IMR-90 (cell line): ENCODE measurements at regions not wholly inside any gene's neighbourhood (a gene's known extent, or its start where the extent isn't known, plus 50 kb on each side); places are given as distances from the start of the nearest gene placed in this dataset.

Experiments used
- ATAC-seq: fragments of 200-7000 bp; cut with Tn5 transposase; 2 replicates; pipeline ENCODE4 v1.9.1; 2020; ENCODE audit warnings: low read depth, mild to moderate bottlenecking, moderate library complexity
- BruUV-seq: library from RNA; stranded (reverse); fragments of 400-500 nt; replicated peaks from 2 replicates; lab custom pipeline; 2021; lab: Mats Ljungman, UMichigan
- CTCF ChIA-PET: fragments of 300-600 bp; formaldehyde crosslinking; extraction: SDS; loops from one replicate; lab custom pipeline; 2021; ENCODE audit warnings: antibody characterized with exemption; lab: Yijun Ruan, JAX
- POLR2A ChIA-PET: fragments of 300-600 bp; sonication (Branson Sonifier 250); formaldehyde crosslinking; loops from one replicate; lab custom pipeline; 2022; ENCODE audit warnings: antibody characterized with exemption; ENCODE audit not compliant: unreplicated experiment; lab: Charles Lee
- DNase-seq: peaks from one replicate; pipeline ENCODE4 v3.0.0; 2013
- H2AFZ ChIP-seq: replicated peaks from 2 replicates; pipeline ENCODE3; 2013; ENCODE audit warnings: low read length, mild to moderate bottlenecking; ENCODE audit not compliant: poor library complexity
- H2AK5ac ChIP-seq: 2 replicates; pipeline ENCODE4 v1.6.1; 2013; ENCODE audit warnings: low read depth, low read length, inconsistent platforms
- H2AK9ac ChIP-seq: replicated peaks from 2 replicates; pipeline ENCODE3; 2013; ENCODE audit warnings: mild to moderate bottlenecking, low read depth, low read length, moderate library complexity; ENCODE audit not compliant: poor library complexity
- H2BK120ac ChIP-seq: 2 replicates; pipeline ENCODE4 v1.6.1; 2013; ENCODE audit warnings: low read depth, low read length, inconsistent platforms
- H2BK15ac ChIP-seq: 3 replicates; pipeline ENCODE4 v1.6.1; 2013; ENCODE audit warnings: low read depth, low read length, inconsistent platforms
- H2BK20ac ChIP-seq: 2 replicates; pipeline ENCODE4 v1.6.1; 2013; ENCODE audit warnings: low read depth, mild to moderate bottlenecking, inconsistent platforms, low read length, moderate library complexity
- H2BK5ac ChIP-seq: 2 replicates; pipeline ENCODE4 v1.6.1; 2013; ENCODE audit warnings: mild to moderate bottlenecking, low read depth, low read length, inconsistent platforms; ENCODE audit not compliant: poor library complexity, severe bottlenecking
- H3K14ac ChIP-seq: replicated peaks from 2 replicates; pipeline ENCODE4 v1.6.1; 2013; ENCODE audit warnings: low read depth, low read length, inconsistent platforms
- H3K18ac ChIP-seq: 2 replicates; pipeline ENCODE4 v1.6.1; 2013; ENCODE audit warnings: low read depth, low read length, control low read depth
- H3K23ac ChIP-seq: 2 replicates; pipeline ENCODE4 v1.6.1; 2013; ENCODE audit warnings: low read depth, low read length, inconsistent platforms
- H3K27ac ChIP-seq: 2 replicates; pipeline ENCODE4 v1.5.1; 2013; ENCODE audit warnings: mild to moderate bottlenecking, control low read depth, low read length; ENCODE audit not compliant: insufficient read depth
- H3K27me3 ChIP-seq: 2 replicates; pipeline ENCODE4 v1.6.1; 2013; ENCODE audit warnings: low read length; ENCODE audit not compliant: control insufficient read depth, insufficient read depth
- H3K36me3 ChIP-seq: 2 replicates; pipeline ENCODE4 v1.6.1; 2013; ENCODE audit warnings: low read length, mixed read lengths; ENCODE audit not compliant: control insufficient read depth, insufficient read depth
- H3K4ac ChIP-seq: 2 replicates; pipeline ENCODE4 v1.6.1; 2013; ENCODE audit warnings: low read depth, low read length, inconsistent platforms
- H3K4me1 ChIP-seq: 2 replicates; pipeline ENCODE4 v1.6.1; 2013; ENCODE audit warnings: low read length, mixed read lengths; ENCODE audit not compliant: control insufficient read depth, insufficient read depth
- H3K4me2 ChIP-seq: 2 replicates; pipeline ENCODE4 v1.6.1; 2013; ENCODE audit warnings: low read depth, mild to moderate bottlenecking, control low read depth, low read length, moderate library complexity
- H3K4me3 ChIP-seq: 2 replicates; pipeline ENCODE4 v1.5.1; 2013; ENCODE audit warnings: low read depth, mild to moderate bottlenecking, control low read depth, low read length, moderate library complexity; ENCODE audit not compliant: insufficient read depth
- H3K56ac ChIP-seq: 2 replicates; pipeline ENCODE4 v1.6.1; 2013; ENCODE audit warnings: low read length, inconsistent platforms; ENCODE audit not compliant: insufficient read depth; ENCODE audit errors: extremely low read depth
- H3K79me1 ChIP-seq, 2 experiments: 2 replicates each; pipeline ENCODE4 v1.6.1; 2013; ENCODE audit warnings: low read length in 2 of 2, inconsistent platforms in 1 of 2, low read depth in 1 of 2
- H3K9ac ChIP-seq: 2 replicates; pipeline ENCODE4 v1.6.1; 2013; ENCODE audit warnings: low read depth, low read length, control low read depth
- H3K9me1 ChIP-seq: 2 replicates; pipeline ENCODE4 v1.6.1; 2013; ENCODE audit warnings: low read length, inconsistent platforms; ENCODE audit not compliant: insufficient read depth
- H3K9me3 ChIP-seq: 2 replicates; pipeline ENCODE4 v1.6.1; 2013; ENCODE audit warnings: low read length; ENCODE audit not compliant: control insufficient read depth, insufficient read depth
- H4K20me1 ChIP-seq: 2 replicates; pipeline ENCODE4 v1.6.1; 2013; ENCODE audit warnings: low read length, inconsistent platforms; ENCODE audit not compliant: insufficient read depth
- H4K5ac ChIP-seq: 2 replicates; pipeline ENCODE4 v1.6.1; 2013; ENCODE audit warnings: mild to moderate bottlenecking, low read depth, low read length, control low read depth
- H4K8ac ChIP-seq, 2 experiments: 2 replicates each; pipeline ENCODE4 v1.6.1; 2013; ENCODE audit warnings: low read depth in 2 of 2, low read length in 2 of 2, control low read depth in 1 of 2, inconsistent platforms in 1 of 2
- H4K91ac ChIP-seq: 2 replicates; pipeline ENCODE4 v1.6.1; 2013; ENCODE audit warnings: low read depth, low read length, inconsistent platforms; ENCODE audit not compliant: insufficient read depth
- CEBPB ChIP-seq: IDR thresholded peaks from 2 replicates; pipeline ENCODE4 v1.6.1; 2012; ENCODE audit warnings: low read depth, low read length, improper control_type of control experiment
- CHD1 ChIP-seq: IDR thresholded peaks from 2 replicates; pipeline ENCODE4 v1.6.1; 2012; ENCODE audit warnings: low read depth, low read length, improper control_type of control experiment
- MAFK ChIP-seq: IDR thresholded peaks from 2 replicates; pipeline ENCODE4 v1.6.1; 2012; ENCODE audit warnings: low read depth, low read length, improper control_type of control experiment
- MAZ ChIP-seq: IDR thresholded peaks from 2 replicates; pipeline ENCODE4 v1.6.1; 2012; ENCODE audit warnings: low read depth, mild to moderate bottlenecking, low read length, improper control_type of control experiment, moderate library complexity, borderline replicate concordance
- POLR2A ChIP-seq: IDR thresholded peaks from 2 replicates; pipeline ENCODE4 v1.6.1; 2012; ENCODE audit warnings: mild to moderate bottlenecking, low read depth, low read length
- WGBS, 2 experiments: methylation state at CpG; one replicate each; pipeline versions ENCODE4 v1.1.5 to v1.1.7; 2013; ENCODE audit warnings: missing lambda C conversion rate in 2 of 2; ENCODE audit not compliant: insufficient read length in 1 of 2; ENCODE audit errors: extremely low coverage in 2 of 2; 5-methylcytosine and 5-hydroxymethylcytosine counted together
- dilution Hi-C: fragments of 300-500 bp; cut with HindIII; formaldehyde crosslinking; loops from one replicate; pipeline ENCODE4 v1.14.3; 2018; ENCODE audit warnings: low sequenced_read_pairs; ENCODE audit not compliant: unreplicated experiment
- in situ Hi-C: fragments of 300-500 bp; cut with MboI; formaldehyde crosslinking; loops from 3 replicates; pipeline ENCODE4 v1.14.3; 2019; ENCODE audit warnings: low sequenced_read_pairs, inconsistent platforms, mixed read lengths
- intact Hi-C: fragments of 100-400 bp; cut with micrococcal nuclease; formaldehyde crosslinking; loops from 2 replicates; pipeline ENCODE4 v1.10.0; 2022
- TF ChIP-seq, protein P1 (sequence below): conservative IDR thresholded peaks from 2 replicates; pipeline ENCODE4 v1.5.1; 2012; ENCODE audit warnings: mild to moderate bottlenecking, low read depth, low read length, improper control_type of control experiment

DNA sequence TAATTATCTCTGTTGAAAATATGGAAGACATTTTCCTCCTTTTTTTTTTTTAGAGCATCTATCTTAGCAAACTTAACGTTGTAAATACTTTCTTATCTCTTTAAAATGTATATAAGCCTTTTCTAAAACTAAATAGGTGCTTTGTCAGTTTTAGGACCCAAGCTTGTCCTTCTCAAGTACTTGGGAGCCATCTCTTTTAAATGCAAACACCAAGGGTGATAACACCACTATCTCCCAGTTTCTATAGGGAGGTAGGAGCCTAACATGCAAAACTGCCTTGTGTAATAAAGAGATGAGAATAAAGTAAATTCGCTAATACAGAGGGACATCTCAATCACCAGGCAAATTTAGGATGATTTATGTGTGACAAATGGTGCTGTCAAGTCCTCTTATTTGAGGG, 157.0 kb upstream of the FAM83B start:
- in situ Hi-C loops, result no loop called here
- CTCF ChIA-PET, result no interaction called here

More for the DNA sequence above, 157.0 kb upstream of the FAM83B start:
- intact Hi-C loops, result loop anchor here (10.0 kb wide), 1 partner anchor 425 kb away; no protein-coding TSS in a partner anchor
- H3K79me1 ChIP-seq, result no peaks in the 10 kb centered on the region
- TF ChIP-seq MAFK (no peak), CEBPB (no peak), CHD1 (no peak), MAZ (no peak), POLR2A (no peak)
- TF ChIP-seq, protein P1, sequence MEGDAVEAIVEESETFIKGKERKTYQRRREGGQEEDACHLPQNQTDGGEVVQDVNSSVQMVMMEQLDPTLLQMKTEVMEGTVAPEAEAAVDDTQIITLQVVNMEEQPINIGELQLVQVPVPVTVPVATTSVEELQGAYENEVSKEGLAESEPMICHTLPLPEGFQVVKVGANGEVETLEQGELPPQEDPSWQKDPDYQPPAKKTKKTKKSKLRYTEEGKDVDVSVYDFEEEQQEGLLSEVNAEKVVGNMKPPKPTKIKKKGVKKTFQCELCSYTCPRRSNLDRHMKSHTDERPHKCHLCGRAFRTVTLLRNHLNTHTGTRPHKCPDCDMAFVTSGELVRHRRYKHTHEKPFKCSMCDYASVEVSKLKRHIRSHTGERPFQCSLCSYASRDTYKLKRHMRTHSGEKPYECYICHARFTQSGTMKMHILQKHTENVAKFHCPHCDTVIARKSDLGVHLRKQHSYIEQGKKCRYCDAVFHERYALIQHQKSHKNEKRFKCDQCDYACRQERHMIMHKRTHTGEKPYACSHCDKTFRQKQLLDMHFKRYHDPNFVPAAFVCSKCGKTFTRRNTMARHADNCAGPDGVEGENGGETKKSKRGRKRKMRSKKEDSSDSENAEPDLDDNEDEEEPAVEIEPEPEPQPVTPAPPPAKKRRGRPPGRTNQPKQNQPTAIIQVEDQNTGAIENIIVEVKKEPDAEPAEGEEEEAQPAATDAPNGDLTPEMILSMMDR, result no peak
- no peak for ATAC-seq
- no peaks in the 10 kb centered on the region; the same call in 1 of the 2 replicates for H3K9me1 ChIP-seq
- H3K4ac ChIP-seq, result no peak overlapping the region
- H3K14ac ChIP-seq, result no peak overlapping the region
- no peak overlapping the region for H3K9ac ChIP-seq
- no peaks in the 10 kb centered on the region for H3K36me3 ChIP-seq
- H3K4me1 ChIP-seq, result no peaks in the 10 kb centered on the region
- no peak overlapping the region for H4K8ac ChIP-seq
- no peaks in the 10 kb centered on the region for H3K27me3 ChIP-seq
- H4K91ac ChIP-seq, result no peak overlapping the region
- POLR2A ChIA-PET, result no interaction called here
- no peaks in the 10 kb centered on the region for H4K20me1 ChIP-seq
- H2AK5ac ChIP-seq, result no peak overlapping the region
- H2BK15ac ChIP-seq, result no peak overlapping the region
- no peak overlapping the region for H2AFZ ChIP-seq
- H3K18ac ChIP-seq, result no peak overlapping the region
- H3K23ac ChIP-seq, result no peak overlapping the region
- no TSS peak for BruUV-seq
- H3K4me2 ChIP-seq, result no peak overlapping the region
- no peak overlapping the region for H3K4me3 ChIP-seq
- no peak overlapping the region for H2AK9ac ChIP-seq
- H2BK120ac ChIP-seq, result no peak overlapping the region
- WGBS, 2 experiments, result no CpG with 5 or more reads among the region's 2 CpGs
- no peak overlapping the region for H3K27ac ChIP-seq
- H2BK20ac ChIP-seq, result no peak overlapping the region
- dilution Hi-C loops, result no loop called here
- H3K9me3 ChIP-seq, result no peaks in the 10 kb centered on the region
- no peak for DNase-seq
- H2BK5ac ChIP-seq, result no peak overlapping the region
- no peak overlapping the region for H4K5ac ChIP-seq
- H3K56ac ChIP-seq, result no peak overlapping the region
